HG03442 (cell line): ENCODE measurements at regions not wholly inside any gene's neighbourhood (a gene's known extent, or its start where the extent isn't known, plus 50 kb on each side); places are given as distances from the start of the nearest gene placed in this dataset.
"Not testable (repeated sequence)": the region's sequence is repeated elsewhere in the genome, so short reads cannot be mapped to it uniquely, and the experiment has no call there.

ENCODE experiments used
- ATAC-seq: cut with Tn5 transposase; IDR thresholded peaks from one replicate; pipeline ENCODE4 v1.9.1; 2021; ENCODE audit warnings: mild to moderate bottlenecking, moderate library complexity; ENCODE audit not compliant: unreplicated experiment

DNA sequence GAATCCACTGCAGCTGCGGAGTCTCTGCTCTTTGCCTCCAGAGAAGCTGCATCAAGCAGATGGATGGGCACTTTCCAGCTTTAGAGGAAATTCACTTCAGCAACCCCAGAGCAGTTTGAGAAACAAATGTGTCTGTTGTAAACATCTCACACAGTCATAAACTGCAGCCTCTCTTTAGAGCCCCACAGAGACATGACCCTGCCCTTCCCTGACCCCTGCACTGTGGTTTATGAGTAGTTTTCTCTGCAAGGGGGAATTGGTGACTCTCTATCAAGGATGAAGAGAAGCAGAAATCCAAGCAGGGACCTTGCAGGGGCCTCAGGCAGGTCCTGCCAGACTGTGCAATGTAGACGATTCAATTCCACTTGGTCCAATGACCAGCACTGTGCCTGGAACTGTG is 160.2 kb downstream of the SH2D4B start:
- ATAC-seq, result no peak

- peak; percentile 91 for ATAC-seq
Observed at GRCh38 chr10:80699602-80700039, 161.9 kb downstream of the SH2D4B start.

- ATAC-seq, result no peak
Observed at GRCh38 chr10:80700252-80700651, 162.6 kb downstream of the SH2D4B start.

- ATAC-seq, result no peak
Observed at GRCh38 chr10:80700760-80701444, 163.2 kb downstream of the SH2D4B start.

- no peak for ATAC-seq
Observed at GRCh38 chr10:80701706-80702105, 164.0 kb downstream of the SH2D4B start.

DNA sequence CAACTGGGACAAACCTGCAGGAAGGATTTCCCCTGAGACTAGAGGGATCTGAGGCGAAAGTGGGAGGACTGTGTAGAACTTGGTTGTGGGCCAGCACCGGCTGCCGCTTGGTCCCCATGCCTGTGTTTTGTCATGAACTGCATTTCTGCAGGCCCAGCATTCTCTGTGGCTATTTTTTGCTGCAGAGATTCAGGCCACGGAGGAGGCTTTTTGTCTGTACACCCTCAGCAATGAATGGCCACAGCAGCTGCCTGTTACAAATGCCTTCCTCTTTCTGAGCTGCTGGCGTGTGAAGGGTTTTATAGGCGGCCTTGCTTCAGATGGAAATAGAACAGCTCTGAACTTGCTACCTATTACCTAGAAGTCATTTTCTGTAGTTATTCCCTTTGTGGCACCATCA is 164.4 kb downstream of the SH2D4B start:
- ATAC-seq, result no peak

DNA sequence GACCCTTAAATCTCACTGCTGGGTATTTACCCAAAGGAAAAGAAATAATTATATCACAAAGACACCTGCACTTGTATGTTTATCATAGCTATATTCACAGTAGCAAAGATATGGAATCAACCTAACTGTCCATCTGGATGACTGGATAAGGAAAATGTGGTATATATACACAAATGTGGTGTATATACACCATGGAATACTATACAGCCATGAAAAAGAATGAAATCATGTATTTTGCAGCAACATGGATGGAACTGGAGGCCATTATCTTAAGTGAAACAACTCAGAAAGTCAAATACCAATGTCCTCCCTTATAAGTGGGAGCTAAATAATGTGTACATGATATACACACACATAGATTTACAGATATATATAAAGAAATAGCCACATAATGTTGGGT is 168.2 kb downstream of the SH2D4B start:
- no peak for ATAC-seq

- ATAC-seq, result no peak
Observed at GRCh38 chr10:80708185-80708584, 170.5 kb downstream of the SH2D4B start.

- ATAC-seq, result no peak
Observed at GRCh38 chr10:80708808-80709207, 171.1 kb downstream of the SH2D4B start.

DNA sequence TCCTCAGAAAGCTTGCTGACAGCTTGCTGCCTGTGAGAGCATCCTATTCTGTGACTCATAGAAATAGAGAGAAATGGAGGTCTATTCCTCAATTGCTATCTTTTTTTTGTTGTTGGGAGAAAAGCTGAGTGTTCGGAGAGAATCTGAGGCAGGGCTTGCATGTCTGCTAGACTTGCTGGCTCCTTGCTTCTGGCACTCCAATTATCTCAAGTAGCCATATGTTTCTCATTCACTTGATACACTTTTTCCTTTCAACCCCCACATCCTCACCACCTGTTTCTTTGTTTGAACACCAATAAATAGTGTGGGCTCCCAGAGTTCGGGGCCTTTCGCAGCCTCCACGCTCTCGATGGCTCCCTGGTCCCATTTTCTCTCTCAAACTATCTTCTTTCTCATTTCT is 172.2 kb downstream of the SH2D4B start:
- no peak for ATAC-seq

DNA sequence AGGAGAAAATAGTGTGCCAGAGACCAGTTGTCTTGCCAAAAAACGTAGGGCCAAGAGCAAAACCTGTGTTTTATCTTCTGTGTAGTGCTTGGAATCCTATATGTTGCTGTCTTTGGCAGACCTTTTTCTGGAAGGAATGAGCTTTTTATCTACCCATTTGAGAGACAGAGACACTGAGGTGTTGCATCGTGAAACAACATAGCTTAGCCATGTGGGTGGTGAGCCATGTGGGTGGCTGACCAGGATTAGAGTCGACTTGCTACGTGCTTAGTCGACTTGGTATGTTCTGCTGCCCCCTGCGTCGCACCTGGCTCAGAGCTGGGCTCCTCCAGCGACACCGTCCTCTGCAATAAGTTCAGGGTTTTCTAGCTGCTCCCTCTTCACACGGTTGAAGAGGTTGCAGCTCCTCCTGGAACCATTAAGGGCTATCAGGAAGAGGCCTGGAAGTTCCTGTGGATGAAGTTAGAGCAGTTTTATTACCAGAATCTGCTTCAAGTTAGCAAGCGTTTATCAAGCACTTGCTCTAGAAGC is 175.8 kb downstream of the SH2D4B start:
- ATAC-seq, result no peak

DNA sequence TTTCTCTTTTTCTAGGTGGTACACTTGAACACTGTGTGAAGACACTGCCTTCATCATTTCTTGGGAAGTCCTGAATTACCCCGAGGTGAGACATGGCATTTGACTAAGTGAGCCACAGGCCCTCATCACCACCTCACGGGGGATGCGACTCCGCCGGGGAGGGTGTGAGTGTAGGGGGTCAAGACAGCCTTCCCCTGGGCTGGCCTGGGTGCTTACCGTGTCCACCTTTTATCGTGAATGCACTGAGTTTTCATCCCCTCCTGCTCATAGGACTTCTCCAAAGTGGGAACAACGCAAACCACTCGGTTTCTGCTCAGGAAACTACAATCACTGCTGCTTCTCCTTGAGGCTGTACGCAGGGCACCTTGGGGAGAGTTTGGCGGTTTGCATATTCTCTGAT is 176.9 kb downstream of the SH2D4B start:
- ATAC-seq, result no peak

GRCh38 chr10:80718024-80718423 is 180.3 kb downstream of the SH2D4B start:
- ATAC-seq, result no peak

- no peak for ATAC-seq
Observed at GRCh38 chr10:80719935-80720334, 182.2 kb downstream of the SH2D4B start.

- ATAC-seq, result no peak
Observed at GRCh38 chr10:80720549-80720948, 182.8 kb downstream of the SH2D4B start.

DNA sequence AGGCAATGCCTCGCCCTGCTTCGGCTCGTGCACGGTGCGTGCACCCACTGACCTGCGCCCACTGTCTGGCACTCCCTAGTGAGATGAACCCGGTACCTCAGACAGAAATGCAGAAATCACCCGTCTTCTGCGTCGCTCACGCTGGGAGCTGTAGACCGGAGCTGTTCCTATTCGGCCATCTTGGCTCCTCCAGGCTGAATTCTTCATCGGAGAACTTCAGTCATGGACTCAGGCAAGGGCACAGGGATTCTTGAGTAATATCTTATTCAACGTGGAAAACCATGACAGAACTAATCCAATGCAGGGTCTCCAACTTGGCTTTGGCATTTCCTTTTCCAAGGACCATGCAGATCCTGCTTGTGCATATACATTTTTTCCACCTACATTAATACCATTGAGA is 190.7 kb downstream of the SH2D4B start:
- ATAC-seq, result not testable (repeated sequence)

DNA sequence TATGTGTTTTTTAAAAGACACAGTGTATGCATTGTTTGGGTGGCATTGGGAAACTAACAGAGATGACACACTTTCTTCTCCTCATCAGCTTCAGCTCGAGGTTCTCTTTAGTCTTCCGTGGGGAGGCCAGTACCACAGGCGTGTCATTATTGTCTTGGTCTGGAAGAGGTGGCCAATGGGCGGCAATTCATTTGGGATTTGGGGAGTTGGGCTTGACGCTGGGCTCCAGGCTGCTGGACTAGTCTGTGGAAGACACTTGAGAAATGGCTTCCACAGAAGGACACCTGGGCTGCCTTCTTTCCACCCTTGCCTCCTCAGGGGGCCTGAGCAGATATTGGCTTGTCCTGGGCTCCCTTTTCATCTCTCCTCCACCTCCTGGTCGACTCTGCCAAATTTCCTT is 192.2 kb downstream of the SH2D4B start:
- no peak for ATAC-seq

DNA sequence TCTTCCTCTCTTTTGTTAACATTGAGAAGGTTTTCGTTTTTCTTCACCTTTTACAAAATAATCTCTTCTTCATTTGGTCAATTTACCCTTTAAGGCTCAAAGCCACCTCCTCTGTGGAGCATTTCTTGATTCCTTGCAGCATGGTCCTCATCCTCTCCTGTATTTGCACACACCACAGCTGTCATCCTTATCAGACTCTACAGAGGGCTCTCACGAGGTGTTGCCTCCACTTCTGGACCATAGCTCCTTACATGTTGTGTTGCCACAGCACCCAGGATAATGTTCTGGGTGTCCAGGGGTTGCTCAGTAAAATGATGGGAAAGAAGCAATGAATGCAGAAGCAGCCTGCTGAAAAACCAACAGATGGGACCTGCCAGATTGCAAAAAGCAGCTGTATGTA is 192.8 kb downstream of the SH2D4B start:
- no peak for ATAC-seq

DNA sequence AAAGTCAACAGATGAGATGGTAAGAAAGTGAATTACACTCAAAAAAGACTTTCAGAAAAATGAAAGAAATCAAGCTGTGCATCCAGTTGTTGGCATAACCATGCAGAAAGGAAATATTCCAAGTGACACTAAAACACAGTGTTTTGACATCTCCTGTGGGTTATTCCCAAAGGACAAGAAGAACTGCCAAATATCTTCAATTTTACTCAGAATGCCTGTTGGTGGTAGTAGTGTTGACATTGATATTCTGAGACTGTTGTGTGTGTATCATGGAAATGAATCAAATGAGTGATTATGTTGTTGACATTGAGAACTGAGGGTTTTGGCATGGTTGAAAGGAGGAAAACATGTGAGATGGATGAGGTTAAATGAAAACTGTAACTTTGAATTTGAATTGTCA is 196.9 kb downstream of the SH2D4B start:
- ATAC-seq, result no peak

GRCh38 chr10:80737209-80737608 is 199.5 kb downstream of the SH2D4B start:
- no peak for ATAC-seq

- ATAC-seq, result no peak
Observed at GRCh38 chr10:80739328-80739727, 201.6 kb downstream of the SH2D4B start.

- no peak for ATAC-seq
Observed at GRCh38 chr10:80739963-80740715, 202.4 kb downstream of the SH2D4B start.
